T-helper 1 cell treated with Interleukin-12 subunit alpha and Interleukin-12 subunit beta and Interleukin-4 antibody, amounts not matched to agents 30 μg/mL and 1 μg/mL, for 36 hours (primary cell): ENCODE measurements at regions not wholly inside any gene's neighbourhood (a gene's known extent, or its start where the extent isn't known, plus 50 kb on each side); places are given as distances from the start of the nearest gene placed in this dataset.

ENCODE experiments used
- H3K27ac Mint-ChIP-seq: one replicate; pipeline ENCODE4 v1.8.0; 2021; ENCODE audit warnings: mild to moderate bottlenecking, mixed read lengths
- H3K27me3 Mint-ChIP-seq: one replicate; pipeline ENCODE4 v1.8.0; 2021; ENCODE audit warnings: low read depth, mixed read lengths
- H3K36me3 Mint-ChIP-seq: one replicate; pipeline ENCODE4 v1.8.0; 2021; ENCODE audit warnings: low read depth, mixed read lengths
- H3K4me1 Mint-ChIP-seq: one replicate; pipeline ENCODE4 v1.8.0; 2021; ENCODE audit warnings: low read depth, mixed read lengths
- H3K4me3 Mint-ChIP-seq: one replicate; pipeline ENCODE4 v1.8.0; 2021; ENCODE audit warnings: mild to moderate bottlenecking, moderate library complexity, mixed read lengths
- H3K9me3 Mint-ChIP-seq: one replicate; pipeline ENCODE4 v1.8.0; 2021; ENCODE audit warnings: mixed read lengths

- H3K4me3 Mint-ChIP-seq: no peak overlapping the region
Measured at GRCh38 chr6:14702678-14703077, 543.2 kb upstream of the JARID2 start.

GRCh38 chr6:14703586-14703985 lies 542.3 kb upstream of the JARID2 start:
- H3K4me1 Mint-ChIP-seq: peaks cover 4% of the 10 kb centered on the region
- peaks cover 5% of the 10 kb centered on the region for H3K27me3 Mint-ChIP-seq
- H3K4me3 Mint-ChIP-seq: no peak overlapping the region
- peaks cover 4% of the 10 kb centered on the region for H3K36me3 Mint-ChIP-seq
- peaks cover 19% of the 10 kb centered on the region for H3K9me3 Mint-ChIP-seq
- H3K27ac Mint-ChIP-seq: no peak overlapping the region

More at GRCh38 chr6:14702678-14703077, 543.2 kb upstream of the JARID2 start:
- Mint-ChIP-seq H3K4me1 (peaks cover 4% of the 10 kb centered on the region), H3K27me3 (peaks cover 5% of the 10 kb centered on the region), H3K36me3 (peaks cover 2% of the 10 kb centered on the region), H3K27ac (no peak overlapping the region), H3K9me3 (peaks cover 19% of the 10 kb centered on the region)

- peaks cover 4% of the 10 kb centered on the region for H3K4me1 Mint-ChIP-seq
- H3K4me3 Mint-ChIP-seq: no peak overlapping the region
- H3K36me3 Mint-ChIP-seq: peaks cover 4% of the 10 kb centered on the region
- no peak overlapping the region for H3K27ac Mint-ChIP-seq
- H3K27me3 Mint-ChIP-seq: peaks cover 5% of the 10 kb centered on the region
- peaks cover 15% of the 10 kb centered on the region for H3K9me3 Mint-ChIP-seq
Measured at GRCh38 chr6:14704383-14705271, 541.2 kb upstream of the JARID2 start.

- Mint-ChIP-seq H3K27me3 (peaks cover 5% of the 10 kb centered on the region), H3K4me1 (peaks cover 7% of the 10 kb centered on the region), H3K9me3 (peaks cover 2% of the 10 kb centered on the region), H3K27ac (no peak overlapping the region), H3K4me3 (no peak overlapping the region), H3K36me3 (peaks cover 4% of the 10 kb centered on the region)
Measured at GRCh38 chr6:14705841-14706377, 540.0 kb upstream of the JARID2 start.

- Mint-ChIP-seq H3K36me3 (peaks cover 4% of the 10 kb centered on the region), H3K4me3 (no peak overlapping the region), H3K27ac (no peak overlapping the region), H3K4me1 (peaks cover 12% of the 10 kb centered on the region), H3K9me3 (no peaks in the 10 kb centered on the region), H3K27me3 (peaks cover 5% of the 10 kb centered on the region)
Measured at GRCh38 chr6:14706378-14706929, 539.4 kb upstream of the JARID2 start.

GRCh38 chr6:14707276-14707675 lies 538.6 kb upstream of the JARID2 start:
- Mint-ChIP-seq H3K27ac (no peak overlapping the region), H3K9me3 (no peaks in the 10 kb centered on the region)

GRCh38 chr6:14707971-14708465 lies 537.9 kb upstream of the JARID2 start:
- Mint-ChIP-seq H3K36me3 (peaks cover 4% of the 10 kb centered on the region), H3K27me3 (peaks cover 5% of the 10 kb centered on the region), H3K4me1 (peaks cover 12% of the 10 kb centered on the region), H3K4me3 (no peak overlapping the region), H3K27ac (no peak overlapping the region), H3K9me3 (no peaks in the 10 kb centered on the region)

More at GRCh38 chr6:14707276-14707675, 538.6 kb upstream of the JARID2 start:
- H3K27me3 Mint-ChIP-seq: peaks cover 5% of the 10 kb centered on the region
- no peak overlapping the region for H3K4me3 Mint-ChIP-seq
- peaks cover 4% of the 10 kb centered on the region for H3K36me3 Mint-ChIP-seq
- H3K4me1 Mint-ChIP-seq: peaks cover 12% of the 10 kb centered on the region

GRCh38 chr6:14709066-14709670 lies 536.7 kb upstream of the JARID2 start:
- Mint-ChIP-seq H3K27ac (no peak overlapping the region), H3K27me3 (peaks cover 8% of the 10 kb centered on the region), H3K9me3 (no peaks in the 10 kb centered on the region), H3K4me1 (peaks cover 12% of the 10 kb centered on the region), H3K4me3 (no peak overlapping the region), H3K36me3 (peaks cover 4% of the 10 kb centered on the region)

GRCh38 chr6:14709900-14710299 lies 536.0 kb upstream of the JARID2 start:
- Mint-ChIP-seq H3K9me3 (no peaks in the 10 kb centered on the region), H3K4me3 (no peak overlapping the region)

GRCh38 chr6:14710421-14710820 lies 535.4 kb upstream of the JARID2 start:
- Mint-ChIP-seq H3K4me3 (no peak overlapping the region), H3K27me3 (peaks cover 3% of the 10 kb centered on the region), H3K9me3 (no peaks in the 10 kb centered on the region), H3K27ac (no peak overlapping the region), H3K4me1 (peaks cover 12% of the 10 kb centered on the region), H3K36me3 (peaks cover 2% of the 10 kb centered on the region)

More at GRCh38 chr6:14709900-14710299, 536.0 kb upstream of the JARID2 start:
- Mint-ChIP-seq H3K4me1 (peaks cover 12% of the 10 kb centered on the region), H3K36me3 (peaks cover 2% of the 10 kb centered on the region), H3K27me3 (peaks cover 6% of the 10 kb centered on the region), H3K27ac (no peak overlapping the region)

GRCh38 chr6:14711056-14711703 lies 534.7 kb upstream of the JARID2 start:
- Mint-ChIP-seq H3K9me3 (no peaks in the 10 kb centered on the region), H3K27me3 (peaks cover 3% of the 10 kb centered on the region), H3K27ac (peak overlapping the region; percentile 77), H3K36me3 (peaks cover 2% of the 10 kb centered on the region), H3K4me3 (no peak overlapping the region), H3K4me1 (peaks cover 13% of the 10 kb centered on the region)

- Mint-ChIP-seq H3K36me3 (peaks cover 2% of the 10 kb centered on the region), H3K4me1 (peaks cover 14% of the 10 kb centered on the region), H3K4me3 (no peak overlapping the region), H3K9me3 (no peaks in the 10 kb centered on the region), H3K27me3 (peaks cover 3% of the 10 kb centered on the region), H3K27ac (no peak overlapping the region)
Measured at GRCh38 chr6:14711704-14712379, 534.0 kb upstream of the JARID2 start.

GRCh38 chr6:14713008-14713960 lies 532.6 kb upstream of the JARID2 start:
- Mint-ChIP-seq H3K9me3 (peaks cover 4% of the 10 kb centered on the region), H3K4me3 (no peak overlapping the region), H3K4me1 (peaks cover 25% of the 10 kb centered on the region), H3K27me3 (peaks cover 3% of the 10 kb centered on the region), H3K27ac (no peak overlapping the region), H3K36me3 (peaks cover 3% of the 10 kb centered on the region)
